A549 (cell line): ENCODE measurements at regions not wholly inside any gene's neighbourhood (a gene's known extent, or its start where the extent isn't known, plus 50 kb on each side); places are given as distances from the start of the nearest gene placed in this dataset.

Source experiments
- ATAC-seq, 2 experiments: fragments of 200-7000 bp in 1 of 2; fragments of >200 bp in 1 of 2; cut with Nextera tagmentation in 1 of 2; cut with Tn5 transposase in 1 of 2; 3 replicates each; pipeline versions ENCODE4 v1.8.0 to v1.9.1; 2018 to 2020; ENCODE audit warnings: mild to moderate bottlenecking in 1 of 2, moderate library complexity in 1 of 2
- CTCF ChIA-PET: fragments of 300-600 bp; sonication (Branson Sonifier 250); formaldehyde crosslinking; extraction: SDS; loops from one replicate; lab custom pipeline; 2021; ENCODE audit warnings: antibody characterized with exemption, inconsistent platforms; lab: Yijun Ruan, JAX
- POLR2A ChIA-PET: fragments of 350-600 bp; formaldehyde crosslinking; extraction: SDS; loops from one replicate; lab custom pipeline; 2021; ENCODE audit warnings: antibody characterized with exemption, inconsistent platforms; lab: Yijun Ruan, JAX
- DNase-seq, 2 experiments: peaks; one replicate each; pipeline versions ENCODE4 v3.0.0 to v3.0.0-alpha.2; 2011 to 2016; ENCODE audit warnings: low read depth in 1 of 2, low spot score in 1 of 2
- FAIRE-seq: peaks from 2 replicates; lab custom pipeline; 2011; peaks lifted over from hg19 to GRCh38; lab: Jason Lieb, UNC
- H3K27ac ChIP-seq, 2 experiments: fragments of >200 bp; sonication (Bioruptor Twin); formaldehyde crosslinking; 3 replicates each; pipeline ENCODE4 v1.5.1; 2016 to 2017
- H3K4me1 ChIP-seq: fragments of >200 bp; sonication (Bioruptor Twin); formaldehyde crosslinking; 3 replicates; pipeline ENCODE4 v1.6.1; 2016
- H3K4me2 ChIP-seq: fragments of >200 bp; sonication (Bioruptor Twin); formaldehyde crosslinking; 3 replicates; pipeline ENCODE4 v1.6.1; 2016
- H3K4me3 ChIP-seq: fragments of >200 bp; sonication (Bioruptor Twin); formaldehyde crosslinking; 3 replicates; pipeline ENCODE4 v1.5.1; 2016
- H3K9me3 ChIP-seq: fragments of >200 bp; sonication (Bioruptor Twin); formaldehyde crosslinking; 3 replicates; pipeline ENCODE4 v1.6.1; 2016
- BHLHE40 ChIP-seq: IDR thresholded peaks from 2 replicates; pipeline ENCODE4 v1.6.1; 2012; ENCODE audit warnings: low read depth, low read length, inconsistent platforms
- CEBPB ChIP-seq, 2 experiments: fragments of >200 bp in 1 of 2; sonication (Bioruptor Twin) in 1 of 2; formaldehyde crosslinking in 1 of 2; IDR thresholded peaks; 2 replicates each; pipeline ENCODE4 v1.6.1; 2012 to 2016
- CHD2 ChIP-seq: fragments of 150-350 bp; IDR thresholded peaks from 2 replicates; pipeline ENCODE4 v1.6.1; 2014; ENCODE audit warnings: low read length; ENCODE audit not compliant: partially characterized antibody
- HDAC2 ChIP-seq: fragments of 200-600 bp; sonication (generic); IDR thresholded peaks from 2 replicates; pipeline ENCODE4 v1.6.1; 2016
- HOXB13 ChIP-seq: fragments of 250-450 bp; sonication (Bioruptor Pico); IDR thresholded peaks from 2 replicates; pipeline ENCODE4 v1.5.0; 2020; ENCODE audit warnings: low read depth, mild to moderate bottlenecking, moderate library complexity
- KDM5A ChIP-seq: fragments of 200-600 bp; sonication (generic); IDR thresholded peaks from 2 replicates; pipeline ENCODE4 v1.6.1; 2016; ENCODE audit warnings: antibody characterized with exemption, mild to moderate bottlenecking
- NR3C1 ChIP-seq: fragments of >200 bp; sonication (Bioruptor Twin); formaldehyde crosslinking; IDR thresholded peaks from 3 replicates; pipeline ENCODE4 v1.6.1; 2017
- RARB ChIP-seq: fragments of 250-450 bp; sonication (Bioruptor Pico); IDR thresholded peaks from 2 replicates; pipeline ENCODE4 v1.8.0; 2021; ENCODE audit warnings: mild to moderate bottlenecking, moderate library complexity
- RFX5 ChIP-seq: fragments of 450-650 bp; IDR thresholded peaks from 2 replicates; pipeline ENCODE4 v1.7.1; 2014; ENCODE audit warnings: antibody characterized with exemption, mild to moderate bottlenecking, moderate library complexity
- TFCP2L1 ChIP-seq: fragments of 250-450 bp; sonication (Bioruptor Pico); IDR thresholded peaks from 2 replicates; pipeline ENCODE4 v1.5.0; 2021; ENCODE audit warnings: mild to moderate bottlenecking
- ZC3H11A ChIP-seq: fragments of 450-650 bp; IDR thresholded peaks from 2 replicates; pipeline ENCODE4 v1.6.1; 2014; ENCODE audit warnings: antibody characterized with exemption, mild to moderate bottlenecking
- WGBS: methylation state at CpG from one replicate; pipeline ENCODE4 v1.1.6; 2017; ENCODE audit errors: missing lambda C conversion rate; 5-methylcytosine and 5-hydroxymethylcytosine counted together
- TF ChIP-seq, protein P1 (sequence below): fragments of >200 bp; sonication (Bioruptor Twin); formaldehyde crosslinking; IDR thresholded peaks from 3 replicates; pipeline ENCODE4 v1.6.1; 2016
- TF ChIP-seq, protein P2 (sequence below): IDR thresholded peaks from 2 replicates; pipeline ENCODE4 v1.6.1; 2012
- TF ChIP-seq, protein P3 (sequence below): fragments of 250-450 bp; sonication (Bioruptor Pico); IDR thresholded peaks from 2 replicates; pipeline ENCODE4 v1.5.0; 2021; ENCODE audit warnings: mild to moderate bottlenecking, moderate library complexity, borderline replicate concordance
- TF ChIP-seq, protein P4 (sequence below): fragments of >200 bp; sonication (Bioruptor Twin); formaldehyde crosslinking; IDR thresholded peaks from 2 replicates; pipeline ENCODE4 v1.6.1; 2016

DNA sequence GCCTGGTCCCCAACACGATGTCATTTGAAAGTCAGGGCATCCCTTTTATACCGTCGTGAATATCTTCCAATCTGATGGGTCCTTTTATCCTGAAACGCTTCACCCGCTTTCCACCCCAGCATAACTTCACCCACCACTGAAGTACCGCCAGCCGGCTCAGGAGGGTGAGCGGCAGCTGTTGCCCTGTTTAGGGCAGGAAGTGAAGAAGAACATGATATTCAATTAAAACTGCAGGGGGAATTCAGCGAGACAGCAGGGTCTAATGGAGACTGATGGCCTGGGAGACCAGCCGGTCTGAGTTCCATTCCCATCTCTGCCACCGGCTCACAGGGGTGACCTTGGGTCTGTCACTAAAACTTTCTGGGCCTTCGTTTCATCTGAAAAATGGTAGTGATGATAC is 68.2 kb upstream of the EGFLAM start:
- ChIA-PET CTCF (interaction anchor here (1.2 to 3.8 kb wide), 4 partner anchors 19 to 777 kb away, joined by 3 to 46 read pairs (median 16); partner anchors contain the start of gene GDNF), POLR2A (no interaction called here)
- no peaks in the 10 kb centered on the region for H3K4me1 ChIP-seq
- WGBS: 64% methylated on average over 12 of the region's 12 CpGs
- DNase-seq (no peak), ATAC-seq (no peak), FAIRE-seq (no peak)
- no peaks in the 10 kb centered on the region for H3K9me3 ChIP-seq
- no peak overlapping the region for H3K4me3 ChIP-seq
- TF ChIP-seq TFCP2L1 (CRISPR knock-in tag): no peak
- H3K4me2 ChIP-seq: no peak overlapping the region
- H3K27ac ChIP-seq: no peak overlapping the region

DNA sequence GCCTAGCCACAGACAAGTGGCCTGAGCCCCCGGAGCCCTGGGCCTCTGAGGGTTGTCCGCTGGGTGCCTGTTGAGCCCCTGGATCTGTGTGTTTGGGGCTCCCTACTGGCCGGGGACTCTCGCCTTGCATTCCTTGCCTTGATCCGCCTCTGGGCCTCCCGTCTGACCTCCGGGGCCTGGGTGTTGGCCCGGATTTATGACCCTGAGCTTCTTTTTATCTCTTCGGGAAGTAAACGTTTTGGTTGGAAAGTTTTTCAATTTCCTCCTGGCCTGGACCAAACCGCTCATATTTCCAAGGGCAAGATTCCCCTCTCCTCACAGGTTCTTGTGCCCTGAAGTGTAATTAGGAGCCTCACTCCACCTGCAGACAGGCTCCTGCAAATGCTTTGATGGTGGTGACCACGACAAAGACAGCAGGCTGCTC is 69.3 kb upstream of the EGFLAM start:
- FAIRE-seq (no peak), DNase-seq (no peak), ATAC-seq (no peak)
- Histone ChIP-seq H3K4me1 (no peaks in the 10 kb centered on the region), H3K4me3 (no peak overlapping the region), H3K9me3 (no peaks in the 10 kb centered on the region), H3K27ac (no peak overlapping the region), H3K4me2 (no peak overlapping the region)
- 26% methylated on average over 10 of the region's 12 CpGs for WGBS
- TF ChIP-seq RARB: no peak
- TF ChIP-seq, protein P1, sequence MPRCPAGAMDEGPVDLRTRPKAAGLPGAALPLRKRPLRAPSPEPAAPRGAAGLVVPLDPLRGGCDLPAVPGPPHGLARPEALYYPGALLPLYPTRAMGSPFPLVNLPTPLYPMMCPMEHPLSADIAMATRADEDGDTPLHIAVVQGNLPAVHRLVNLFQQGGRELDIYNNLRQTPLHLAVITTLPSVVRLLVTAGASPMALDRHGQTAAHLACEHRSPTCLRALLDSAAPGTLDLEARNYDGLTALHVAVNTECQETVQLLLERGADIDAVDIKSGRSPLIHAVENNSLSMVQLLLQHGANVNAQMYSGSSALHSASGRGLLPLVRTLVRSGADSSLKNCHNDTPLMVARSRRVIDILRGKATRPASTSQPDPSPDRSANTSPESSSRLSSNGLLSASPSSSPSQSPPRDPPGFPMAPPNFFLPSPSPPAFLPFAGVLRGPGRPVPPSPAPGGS: no peak
- TF ChIP-seq, protein P2, sequence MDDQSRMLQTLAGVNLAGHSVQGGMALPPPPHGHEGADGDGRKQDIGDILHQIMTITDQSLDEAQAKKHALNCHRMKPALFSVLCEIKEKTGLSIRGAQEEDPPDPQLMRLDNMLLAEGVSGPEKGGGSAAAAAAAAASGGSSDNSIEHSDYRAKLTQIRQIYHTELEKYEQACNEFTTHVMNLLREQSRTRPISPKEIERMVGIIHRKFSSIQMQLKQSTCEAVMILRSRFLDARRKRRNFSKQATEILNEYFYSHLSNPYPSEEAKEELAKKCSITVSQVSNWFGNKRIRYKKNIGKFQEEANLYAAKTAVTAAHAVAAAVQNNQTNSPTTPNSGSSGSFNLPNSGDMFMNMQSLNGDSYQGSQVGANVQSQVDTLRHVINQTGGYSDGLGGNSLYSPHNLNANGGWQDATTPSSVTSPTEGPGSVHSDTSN: no peak
- TF ChIP-seq HDAC2: no peak
- POLR2A ChIA-PET: no interaction called here
- CTCF ChIA-PET: interaction anchor here (0.6 to 1.2 kb wide), 4 partner anchors 352 to 776 kb away, joined by 3 read pairs; no protein-coding TSS in a partner anchor

DNA sequence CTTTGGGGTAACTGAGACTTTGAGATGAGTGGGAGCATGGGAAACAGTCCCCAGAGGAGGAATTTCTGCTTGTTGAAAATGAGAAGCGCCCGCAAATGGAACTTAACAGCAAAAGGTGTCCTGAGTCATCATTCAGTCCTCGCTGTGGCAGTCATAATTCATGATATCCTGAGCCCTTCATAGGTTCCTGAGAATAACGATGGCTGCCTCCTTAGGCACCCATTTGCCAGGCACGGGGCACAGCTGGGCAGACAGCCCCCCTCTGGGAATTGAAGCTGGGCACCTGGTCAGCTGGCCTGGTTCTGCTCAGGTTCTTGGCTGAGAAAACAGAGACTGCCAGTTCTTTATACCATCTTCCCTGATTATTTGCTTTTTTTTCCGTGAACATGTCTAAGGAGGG is 69.8 kb upstream of the EGFLAM start:
- ATAC-seq: no peak
- POLR2A ChIA-PET: no interaction called here
- H3K4me2 ChIP-seq: no peak overlapping the region
- TF ChIP-seq, protein P2: no peak
- TF ChIP-seq KDM5A (no peak), NR3C1 (no peak), ZC3H11A (no peak), BHLHE40 (no peak), CHD2 (no peak), CEBPB (IDR thresholded peaks at IDR 0.05) (no peak), RFX5 (no peak), HOXB13 (CRISPR knock-in tag) (no peak), TFCP2L1 (CRISPR knock-in tag) (no peak)
- TF ChIP-seq, protein P3, sequence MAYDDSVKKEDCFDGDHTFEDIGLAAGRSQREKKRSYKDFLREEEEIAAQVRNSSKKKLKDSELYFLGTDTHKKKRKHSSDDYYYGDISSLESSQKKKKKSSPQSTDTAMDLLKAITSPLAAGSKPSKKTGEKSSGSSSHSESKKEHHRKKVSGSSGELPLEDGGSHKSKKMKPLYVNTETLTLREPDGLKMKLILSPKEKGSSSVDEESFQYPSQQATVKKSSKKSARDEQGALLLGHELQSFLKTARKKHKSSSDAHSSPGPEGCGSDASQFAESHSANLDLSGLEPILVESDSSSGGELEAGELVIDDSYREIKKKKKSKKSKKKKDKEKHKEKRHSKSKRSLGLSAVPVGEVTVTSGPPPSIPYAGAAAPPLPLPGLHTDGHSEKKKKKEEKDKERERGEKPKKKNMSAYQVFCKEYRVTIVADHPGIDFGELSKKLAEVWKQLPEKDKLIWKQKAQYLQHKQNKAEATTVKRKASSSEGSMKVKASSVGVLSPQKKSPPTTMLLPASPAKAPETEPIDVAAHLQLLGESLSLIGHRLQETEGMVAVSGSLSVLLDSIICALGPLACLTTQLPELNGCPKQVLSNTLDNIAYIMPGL (CRISPR knock-in tag): no peak
- TF ChIP-seq, protein P1: no peak
- TF ChIP-seq, protein P4, sequence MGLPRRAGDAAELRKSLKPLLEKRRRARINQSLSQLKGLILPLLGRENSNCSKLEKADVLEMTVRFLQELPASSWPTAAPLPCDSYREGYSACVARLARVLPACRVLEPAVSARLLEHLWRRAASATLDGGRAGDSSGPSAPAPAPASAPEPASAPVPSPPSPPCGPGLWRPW: no peak
- TF ChIP-seq, all 56 proteins: peak for 0
- CTCF ChIA-PET: interaction anchor here (0.6 to 1.2 kb wide), 3 partner anchors 351 to 775 kb away, joined by 3 read pairs; no protein-coding TSS in a partner anchor
- DNase-seq (no peak), FAIRE-seq (no peak)
- Histone ChIP-seq H3K4me1 (no peaks in the 10 kb centered on the region), H3K9me3 (no peaks in the 10 kb centered on the region), H3K27ac (no peak overlapping the region), H3K4me3 (no peak overlapping the region)
- 51% methylated on average over 6 of the region's 6 CpGs for WGBS
